ENCODE measurements at regions not wholly inside any gene's neighbourhood (a gene's known extent, or its start where the extent isn't known, plus 50 kb on each side); places are given as distances from the start of the nearest gene placed in this dataset.

- Mint-ChIP-seq H3K27me3 (no peaks in the 10 kb centered on the region), H3K4me1 (ENCODE audit: low read depth) (no peaks in the 10 kb centered on the region), H3K9me3 (peaks cover 6% of the 10 kb centered on the region), H3K27ac (no peak overlapping the region), H3K36me3 (ENCODE audit: low read depth) (no peaks in the 10 kb centered on the region), H3K4me3 (no peak overlapping the region)
- DNase-seq = no peak
These were observed 686.9 kb upstream of the ID4 start for GRCh38 chr6:19150307-19150706.

GRCh38 chr6:19153270-19153980 lies 683.7 kb upstream of the ID4 start:
- Mint-ChIP-seq H3K36me3 (ENCODE audit: low read depth) (no peaks in the 10 kb centered on the region), H3K27me3 (no peaks in the 10 kb centered on the region), H3K27ac (no peak overlapping the region), H3K9me3 (peaks cover 6% of the 10 kb centered on the region), H3K4me1 (ENCODE audit: low read depth) (no peaks in the 10 kb centered on the region), H3K4me3 (no peak overlapping the region)
- DNase-seq = no peak

- Mint-ChIP-seq H3K4me3 (no peak overlapping the region), H3K9me3 (peaks cover under 1% of the 10 kb centered on the region), H3K4me1 (ENCODE audit: low read depth) (no peaks in the 10 kb centered on the region), H3K27ac (no peak overlapping the region), H3K27me3 (no peaks in the 10 kb centered on the region), H3K36me3 (ENCODE audit: low read depth) (no peaks in the 10 kb centered on the region)
- no peak for DNase-seq
These were observed 683.2 kb upstream of the ID4 start for GRCh38 chr6:19153981-19154295.

- H3K27me3 Mint-ChIP-seq = no peaks in the 10 kb centered on the region
- no peak for DNase-seq
- no peak overlapping the region for H3K4me3 Mint-ChIP-seq
- H3K36me3 Mint-ChIP-seq (ENCODE audit: low read depth) = no peaks in the 10 kb centered on the region
- no peak overlapping the region for H3K27ac Mint-ChIP-seq
- H3K9me3 Mint-ChIP-seq = no peaks in the 10 kb centered on the region
- no peaks in the 10 kb centered on the region for H3K4me1 Mint-ChIP-seq (ENCODE audit: low read depth)
These were observed 680.7 kb upstream of the ID4 start for GRCh38 chr6:19156443-19156842.

DNA sequence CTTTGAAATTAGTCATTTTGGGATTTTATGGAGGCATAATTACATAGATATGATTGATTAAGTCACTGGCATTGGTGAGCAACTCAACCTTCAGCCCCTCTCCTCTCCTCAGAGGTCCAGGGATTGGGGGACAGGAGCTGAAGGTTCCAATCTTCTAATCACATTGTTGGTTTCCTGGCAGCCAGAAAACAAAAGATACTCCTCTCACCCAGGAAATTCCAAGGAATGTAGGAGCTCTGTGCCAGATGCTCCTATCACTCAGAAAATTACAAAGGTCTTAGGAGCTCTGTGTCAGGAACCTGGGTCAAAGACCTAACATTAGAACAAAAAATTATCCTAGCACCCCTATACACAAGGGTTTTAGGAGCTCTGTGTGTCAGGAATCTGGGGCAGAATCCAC lies 679.7 kb upstream of the ID4 start:
- no peaks in the 10 kb centered on the region for H3K36me3 Mint-ChIP-seq (ENCODE audit: low read depth)

GRCh38 chr6:19158586-19158985 lies 678.6 kb upstream of the ID4 start:
- Mint-ChIP-seq H3K27ac (no peak overlapping the region), H3K36me3 (ENCODE audit: low read depth) (no peaks in the 10 kb centered on the region), H3K4me1 (ENCODE audit: low read depth) (no peaks in the 10 kb centered on the region), H3K27me3 (no peaks in the 10 kb centered on the region), H3K4me3 (no peak overlapping the region), H3K9me3 (no peaks in the 10 kb centered on the region)
- no peak for DNase-seq

More for the DNA sequence above, 679.7 kb upstream of the ID4 start:
- no peak for DNase-seq
- Mint-ChIP-seq H3K27me3 (no peaks in the 10 kb centered on the region), H3K4me3 (no peak overlapping the region), H3K27ac (no peak overlapping the region), H3K4me1 (ENCODE audit: low read depth) (no peaks in the 10 kb centered on the region), H3K9me3 (no peaks in the 10 kb centered on the region)

DNA sequence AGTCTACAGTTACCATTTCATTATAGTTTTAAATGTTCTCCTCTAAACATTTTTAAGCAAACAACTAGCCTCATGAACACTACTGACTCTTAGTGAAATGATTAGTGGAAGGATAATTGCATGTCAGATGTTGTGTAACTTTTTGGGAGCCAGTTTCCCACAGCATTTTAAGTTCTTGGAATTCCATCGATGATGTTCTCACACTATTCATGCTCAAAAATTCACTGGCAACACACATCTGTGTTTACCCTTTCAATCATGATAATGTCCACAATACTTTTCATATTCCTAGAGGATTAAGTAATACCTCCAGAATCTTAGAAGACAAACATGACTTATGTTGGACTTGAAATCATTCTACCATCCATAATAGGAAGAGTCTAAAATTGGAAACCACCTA lies 678.1 kb upstream of the ID4 start:
- DNase-seq = no peak
- H3K27me3 Mint-ChIP-seq = no peaks in the 10 kb centered on the region
- no peak overlapping the region for H3K4me3 Mint-ChIP-seq

DNA sequence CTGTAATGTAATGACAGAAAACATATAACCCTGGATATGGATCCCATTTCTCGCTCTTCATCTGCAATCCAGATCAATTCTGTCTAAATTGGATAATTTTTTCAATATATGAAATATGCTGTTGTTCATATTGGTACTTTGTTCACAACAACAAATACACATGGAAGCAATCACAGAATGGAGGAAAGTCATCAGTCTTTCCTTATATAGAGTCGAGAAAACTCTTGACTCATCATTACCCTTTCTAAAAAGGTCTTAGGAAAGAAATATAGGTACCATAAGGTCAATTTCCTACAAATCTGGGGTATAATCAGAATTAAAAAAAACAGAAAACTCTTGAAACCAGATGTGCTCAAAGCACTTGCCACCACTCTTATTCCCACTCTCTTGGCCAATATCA lies 677.6 kb upstream of the ID4 start:
- Mint-ChIP-seq H3K9me3 (no peaks in the 10 kb centered on the region), H3K27me3 (no peaks in the 10 kb centered on the region), H3K27ac (no peak overlapping the region), H3K4me3 (no peak overlapping the region), H3K36me3 (ENCODE audit: low read depth) (no peaks in the 10 kb centered on the region), H3K4me1 (ENCODE audit: low read depth) (no peaks in the 10 kb centered on the region)
- no peak for DNase-seq

More for the DNA sequence above, 678.1 kb upstream of the ID4 start:
- Mint-ChIP-seq H3K36me3 (ENCODE audit: low read depth) (no peaks in the 10 kb centered on the region), H3K4me1 (ENCODE audit: low read depth) (no peaks in the 10 kb centered on the region), H3K9me3 (no peaks in the 10 kb centered on the region), H3K27ac (no peak overlapping the region)

DNA sequence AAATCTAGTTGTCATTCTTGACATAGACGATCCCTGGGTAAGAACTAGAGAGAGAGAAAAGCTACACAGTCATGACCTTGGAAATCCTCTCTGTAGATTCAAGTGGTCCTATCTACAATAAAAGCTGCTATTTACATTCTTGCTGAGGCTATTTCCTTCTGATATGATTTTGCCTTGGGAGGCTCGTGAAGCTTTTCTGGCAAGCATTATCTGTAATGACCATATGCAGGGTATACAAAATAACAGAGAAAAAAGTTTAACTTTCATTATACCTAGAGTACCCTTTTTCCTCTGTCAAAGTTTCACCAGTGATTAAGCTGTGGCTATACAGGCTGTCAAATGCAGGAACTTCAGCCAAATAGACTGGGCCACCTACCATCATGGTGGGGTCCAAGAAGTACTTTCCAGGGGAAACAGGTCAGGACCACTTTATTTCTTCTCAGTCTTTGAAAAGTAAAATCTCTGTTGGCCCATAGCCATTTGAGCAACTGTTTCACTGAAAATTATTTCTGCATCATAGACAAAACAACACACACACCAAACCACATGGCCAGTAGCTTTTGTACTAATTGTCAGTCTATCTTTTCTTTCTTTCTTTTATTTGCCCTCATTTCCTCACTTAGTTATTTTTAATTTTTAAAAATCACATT lies 677.0 kb upstream of the ID4 start:
- Mint-ChIP-seq H3K27me3 (no peaks in the 10 kb centered on the region), H3K4me1 (ENCODE audit: low read depth) (no peaks in the 10 kb centered on the region), H3K36me3 (ENCODE audit: low read depth) (no peaks in the 10 kb centered on the region), H3K27ac (no peak overlapping the region), H3K9me3 (peaks cover 2% of the 10 kb centered on the region), H3K4me3 (no peak overlapping the region)
- DNase-seq = no peak

DNA sequence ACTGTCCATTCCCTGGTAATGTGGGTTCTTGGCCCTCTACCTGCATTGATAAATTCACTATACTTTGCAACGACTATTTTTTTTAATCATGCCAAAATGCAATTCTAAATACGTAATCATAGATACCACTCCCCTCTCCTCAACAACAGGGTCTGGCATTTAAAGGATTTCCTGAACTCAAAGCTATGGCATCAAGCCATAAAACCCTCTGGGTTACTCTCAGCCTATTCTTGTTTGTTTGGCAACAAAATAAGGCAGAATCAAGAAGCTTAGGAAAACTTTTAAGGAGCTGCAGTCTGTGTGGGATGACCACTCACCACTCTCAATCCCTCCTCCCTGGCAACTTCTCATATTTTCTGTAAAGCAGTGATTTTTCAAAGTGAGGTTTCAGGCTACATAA lies 669.9 kb upstream of the ID4 start:
- Mint-ChIP-seq H3K4me1 (ENCODE audit: low read depth) (no peaks in the 10 kb centered on the region), H3K9me3 (peaks cover 4% of the 10 kb centered on the region), H3K36me3 (ENCODE audit: low read depth) (no peaks in the 10 kb centered on the region), H3K27ac (no peak overlapping the region), H3K27me3 (no peaks in the 10 kb centered on the region), H3K4me3 (no peak overlapping the region)
- DNase-seq = no peak

- no peaks in the 10 kb centered on the region for H3K27me3 Mint-ChIP-seq
- H3K4me1 Mint-ChIP-seq (ENCODE audit: low read depth) = no peaks in the 10 kb centered on the region
These were observed 667.8 kb upstream of the ID4 start for GRCh38 chr6:19169366-19169765.

DNA sequence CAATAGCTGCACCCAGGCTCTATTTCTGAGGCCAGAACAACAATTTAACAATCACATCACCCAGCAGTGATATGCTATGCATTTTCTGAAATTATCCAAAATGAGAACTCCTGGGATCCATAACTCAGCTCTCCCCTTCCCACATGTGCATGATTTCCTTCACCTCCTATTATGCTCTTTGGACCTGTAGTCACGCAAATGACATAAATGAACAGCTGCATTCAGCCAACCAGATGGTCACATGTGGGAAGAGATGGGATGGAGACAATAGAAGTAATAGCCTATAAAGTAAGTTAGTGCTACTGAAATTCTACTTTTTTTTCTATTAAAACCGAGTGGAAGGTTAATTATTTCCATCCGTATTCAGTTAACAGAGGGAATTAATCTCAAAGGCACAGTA lies 662.1 kb upstream of the ID4 start:
- Mint-ChIP-seq H3K9me3 (peaks cover 20% of the 10 kb centered on the region), H3K4me1 (ENCODE audit: low read depth) (no peaks in the 10 kb centered on the region)
- no peak for DNase-seq

More at GRCh38 chr6:19169366-19169765, 667.8 kb upstream of the ID4 start:
- no peak for DNase-seq
- Mint-ChIP-seq H3K4me3 (no peak overlapping the region), H3K9me3 (peaks cover 13% of the 10 kb centered on the region), H3K36me3 (ENCODE audit: low read depth) (no peaks in the 10 kb centered on the region), H3K27ac (no peak overlapping the region)

DNA sequence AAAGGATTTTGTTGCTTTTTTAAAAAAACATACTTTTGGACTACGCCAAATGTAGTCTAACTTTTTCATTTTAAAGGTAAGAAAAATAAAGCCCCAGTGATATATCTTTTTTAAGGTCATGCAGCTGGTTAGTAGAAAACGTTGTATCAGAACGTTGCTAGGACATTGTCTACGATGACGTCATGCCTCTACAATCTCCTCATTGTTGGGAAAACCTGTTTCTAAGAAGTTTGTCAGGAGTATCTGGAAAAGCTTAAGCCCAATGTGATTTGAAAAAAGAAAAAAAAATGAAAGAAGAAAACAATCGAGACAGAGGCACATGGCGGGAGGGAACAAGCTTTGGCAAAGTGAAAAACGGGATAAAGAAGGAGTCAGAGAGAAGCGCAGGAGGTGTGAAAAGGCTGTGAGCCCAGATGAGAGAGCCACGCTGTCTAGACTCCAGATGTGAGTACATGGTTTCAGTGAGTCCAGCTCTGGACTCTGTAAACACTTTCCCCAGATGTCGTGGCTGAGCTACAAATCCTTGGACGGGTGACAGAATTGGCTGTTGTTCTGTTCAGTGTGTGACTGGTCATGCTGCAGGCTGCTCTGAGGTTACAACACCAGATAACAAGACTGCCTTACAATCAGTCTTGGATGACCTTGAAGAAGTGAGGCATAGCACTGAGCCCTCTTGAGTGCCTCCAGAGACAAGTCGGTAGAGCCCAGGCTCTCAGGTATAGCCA lies 656.7 kb upstream of the ID4 start:
- peaks cover 20% of the 10 kb centered on the region for H3K9me3 Mint-ChIP-seq
- no peaks in the 10 kb centered on the region for H3K4me1 Mint-ChIP-seq (ENCODE audit: low read depth)
- no peak overlapping the region for H3K27ac Mint-ChIP-seq
- no peaks in the 10 kb centered on the region for H3K27me3 Mint-ChIP-seq
- DNase-seq = no peak
- no peaks in the 10 kb centered on the region for H3K36me3 Mint-ChIP-seq (ENCODE audit: low read depth)
- H3K4me3 Mint-ChIP-seq = no peak overlapping the region

More for the DNA sequence above, 662.1 kb upstream of the ID4 start:
- no peak overlapping the region for H3K4me3 Mint-ChIP-seq
- H3K27ac Mint-ChIP-seq = no peak overlapping the region
- no peaks in the 10 kb centered on the region for H3K27me3 Mint-ChIP-seq
- no peaks in the 10 kb centered on the region for H3K36me3 Mint-ChIP-seq (ENCODE audit: low read depth)

GRCh38 chr6:19181211-19181610 lies 656.0 kb upstream of the ID4 start:
- Mint-ChIP-seq H3K4me1 (ENCODE audit: low read depth) (no peaks in the 10 kb centered on the region), H3K4me3 (no peak overlapping the region), H3K9me3 (peaks cover 20% of the 10 kb centered on the region), H3K27ac (no peak overlapping the region), H3K36me3 (ENCODE audit: low read depth) (no peaks in the 10 kb centered on the region), H3K27me3 (no peaks in the 10 kb centered on the region)
- DNase-seq = no peak

DNA sequence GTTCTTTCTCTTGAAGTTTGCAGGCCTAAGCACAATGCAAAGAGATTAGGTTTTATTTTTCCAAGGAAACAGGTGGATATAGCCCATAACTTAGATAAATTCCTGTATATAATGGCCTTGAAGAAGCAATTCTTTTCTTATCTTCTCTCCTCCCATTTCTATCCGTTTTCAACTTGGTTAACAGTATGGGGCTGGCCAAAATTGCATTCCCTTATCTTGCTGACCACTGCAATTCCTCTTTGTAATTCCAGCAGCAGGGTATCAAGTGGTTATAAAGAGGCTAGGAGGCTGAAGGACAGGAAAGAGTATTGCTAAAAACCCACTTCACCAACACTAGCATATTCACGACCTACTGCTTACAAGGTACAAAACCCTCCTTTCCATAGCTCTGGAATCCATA lies 643.5 kb upstream of the ID4 start:
- no peaks in the 10 kb centered on the region for H3K4me1 Mint-ChIP-seq (ENCODE audit: low read depth)
- H3K27me3 Mint-ChIP-seq = no peaks in the 10 kb centered on the region
- no peaks in the 10 kb centered on the region for H3K36me3 Mint-ChIP-seq (ENCODE audit: low read depth)
- H3K9me3 Mint-ChIP-seq = peaks cover 3% of the 10 kb centered on the region
- no peak overlapping the region for H3K4me3 Mint-ChIP-seq
- no peak for DNase-seq
- no peak overlapping the region for H3K27ac Mint-ChIP-seq
